ENCODE measurements at regions not wholly inside any gene's neighbourhood (a gene's known extent, or its start where the extent isn't known, plus 50 kb on each side); places are given as distances from the start of the nearest gene placed in this dataset.

GRCh38 chr5:167961731-167962130, 329.7 kb upstream of the WWC1 start:
- DNase-seq = no peak

DNA sequence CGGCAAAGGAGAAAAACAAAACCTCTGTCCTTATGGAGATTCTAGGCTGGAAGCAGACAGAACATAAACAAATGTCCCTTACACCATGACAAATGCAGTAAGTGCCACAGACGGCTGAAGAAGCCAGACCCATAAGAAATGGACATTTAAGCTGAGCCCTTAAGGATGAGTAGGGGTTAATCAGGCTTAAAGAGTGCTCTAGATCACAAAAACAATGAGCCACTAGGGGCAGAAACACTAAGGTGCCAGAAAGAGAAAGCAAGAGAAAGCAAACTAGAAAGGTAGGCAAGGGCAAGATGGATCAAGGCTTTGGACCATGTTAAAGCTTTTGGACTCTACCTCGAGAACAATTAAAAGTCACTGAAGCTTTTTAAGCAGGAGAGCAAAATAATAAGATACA, 326.9 kb upstream of the WWC1 start:
- no peak for DNase-seq

GRCh38 chr5:167965710-167966109, 325.7 kb upstream of the WWC1 start:
- no peak for DNase-seq

GRCh38 chr5:167966979-167967378, 324.5 kb upstream of the WWC1 start:
- no peak for DNase-seq

- no peak for DNase-seq
Measured at GRCh38 chr5:167967494-167968177, 323.8 kb upstream of the WWC1 start.

DNA sequence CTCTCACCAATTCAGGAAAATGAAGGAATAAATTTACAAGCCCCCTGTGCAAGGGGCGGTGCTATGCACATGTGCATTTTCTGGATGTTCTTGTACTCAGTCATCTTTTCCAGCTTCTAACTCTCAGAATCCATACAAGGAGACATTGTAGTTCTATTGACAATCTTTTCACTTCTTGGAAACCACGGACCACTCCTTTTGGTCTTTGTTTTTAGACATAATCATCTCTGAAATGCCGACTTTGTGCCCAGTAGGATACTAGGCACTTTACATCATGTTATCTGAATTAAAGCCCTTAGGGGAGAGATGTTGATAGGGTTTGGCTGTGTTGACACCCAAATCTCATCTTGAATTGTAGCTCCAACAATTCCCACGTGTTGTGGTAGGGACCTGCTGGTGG, 322.6 kb upstream of the WWC1 start:
- no peak for DNase-seq

DNA sequence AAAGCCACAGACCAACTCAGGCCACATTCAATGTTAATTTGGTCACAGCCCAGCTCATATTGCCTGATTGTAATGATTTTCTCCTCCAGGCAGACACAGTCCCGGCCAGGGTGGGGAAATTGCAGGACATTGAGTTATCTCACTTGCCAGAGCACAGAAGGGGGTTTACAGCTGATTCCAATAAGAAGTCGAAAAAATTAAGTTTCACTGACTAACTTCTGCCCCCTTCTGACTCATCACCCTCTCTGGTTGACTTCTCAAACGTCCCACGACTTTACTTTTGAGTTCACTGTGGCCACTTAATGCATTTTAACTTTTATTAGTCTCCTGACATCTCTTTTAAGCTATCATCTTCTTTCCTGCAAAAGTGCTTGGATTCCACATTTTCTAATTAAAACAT, 321.4 kb upstream of the WWC1 start:
- DNase-seq = no peak

DNA sequence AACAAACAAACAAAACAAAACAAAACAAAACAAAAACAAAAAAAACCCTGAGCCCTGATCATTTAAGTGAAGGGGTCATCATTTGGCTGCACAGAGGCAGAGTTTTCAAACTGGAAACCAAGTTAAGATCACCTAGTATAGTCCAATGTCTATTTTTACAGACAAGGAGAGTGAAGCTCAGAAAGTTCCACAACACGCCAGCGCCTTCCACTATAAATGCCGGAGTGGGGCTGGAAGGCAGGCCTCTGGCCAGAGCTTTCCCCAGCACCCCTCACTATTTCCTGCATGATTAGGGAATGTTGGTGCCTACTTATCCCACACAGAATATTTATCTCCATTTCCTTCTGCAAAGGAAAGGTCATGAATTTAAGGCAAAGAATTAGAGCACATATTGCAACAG, 319.7 kb upstream of the WWC1 start:
- no peak for DNase-seq

GRCh38 chr5:167973126-167973525, 318.3 kb upstream of the WWC1 start:
- no peak for DNase-seq

GRCh38 chr5:167984951-167985350, 306.5 kb upstream of the WWC1 start:
- no peak for DNase-seq

- no peak for DNase-seq
Measured at GRCh38 chr5:167985373-167985772, 306.1 kb upstream of the WWC1 start.

GRCh38 chr5:167987490-167988280, 303.8 kb upstream of the WWC1 start:
- no peak for DNase-seq

GRCh38 chr5:167992868-167993267, 298.6 kb upstream of the WWC1 start:
- DNase-seq = no peak

- DNase-seq = no peak
Measured at GRCh38 chr5:167993771-167994170, 297.7 kb upstream of the WWC1 start.

- DNase-seq = no peak
Measured at GRCh38 chr5:167995844-167996425, 295.5 kb upstream of the WWC1 start.

- DNase-seq = no peak
Measured at GRCh38 chr5:167998148-167998767, 293.2 kb upstream of the WWC1 start.

DNA sequence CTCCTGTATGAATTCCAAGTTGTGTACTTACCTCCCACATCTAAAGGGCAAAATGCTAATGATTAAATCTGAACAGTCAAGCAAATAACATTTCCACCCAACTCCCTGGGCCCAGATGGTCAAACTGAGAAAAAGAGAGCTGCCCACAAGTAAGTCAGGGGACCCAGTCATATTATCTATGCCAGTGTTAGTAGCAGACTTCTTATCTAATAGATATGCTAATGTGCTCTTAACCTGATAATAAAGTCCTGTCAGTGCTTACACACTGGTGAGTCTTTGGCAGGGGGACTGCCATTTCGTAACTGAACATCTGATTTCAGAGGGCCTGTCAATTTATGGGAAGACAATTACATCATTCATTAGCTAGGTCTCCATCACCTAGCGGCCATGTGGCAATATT, 292.3 kb upstream of the WWC1 start:
- no peak for DNase-seq

DNA sequence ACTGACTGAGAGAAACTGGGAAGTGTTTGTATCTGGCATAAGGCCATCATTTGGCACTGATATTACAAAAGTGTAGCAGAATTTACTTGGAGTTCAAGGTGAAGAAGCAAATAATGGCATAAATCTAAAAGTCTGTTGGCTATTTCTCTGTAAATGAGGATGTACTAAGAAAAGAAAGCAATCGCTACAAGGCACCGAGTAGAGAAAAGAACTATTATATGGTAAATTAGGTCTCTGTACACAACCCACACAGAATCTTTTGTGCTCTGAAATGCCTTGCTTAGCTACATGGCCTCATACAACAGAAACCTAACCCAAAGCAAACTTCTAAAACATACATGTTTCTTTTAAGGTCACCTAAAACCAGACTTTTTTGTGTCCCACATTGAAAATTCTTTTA, 290.1 kb upstream of the WWC1 start:
- no peak for DNase-seq

DNA sequence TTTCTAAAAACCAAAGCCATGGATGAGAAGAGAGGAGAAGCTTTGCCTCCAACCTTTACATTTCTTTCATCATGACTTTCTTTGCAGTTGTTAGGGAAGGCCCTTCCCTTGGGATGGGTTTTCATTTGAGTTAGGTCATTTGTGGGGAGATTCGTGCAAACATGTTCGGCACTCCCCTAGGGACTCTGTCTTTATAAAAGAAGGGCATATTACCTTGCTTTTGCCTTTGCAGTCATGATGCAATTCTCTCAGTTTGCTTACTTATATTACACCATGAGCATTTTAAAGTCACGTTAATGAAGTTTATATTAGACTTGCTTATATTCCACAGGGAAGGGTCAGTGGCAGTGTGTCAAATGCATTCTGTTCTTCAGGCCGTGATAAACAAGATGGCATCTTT, 289.3 kb upstream of the WWC1 start:
- DNase-seq = no peak

DNA sequence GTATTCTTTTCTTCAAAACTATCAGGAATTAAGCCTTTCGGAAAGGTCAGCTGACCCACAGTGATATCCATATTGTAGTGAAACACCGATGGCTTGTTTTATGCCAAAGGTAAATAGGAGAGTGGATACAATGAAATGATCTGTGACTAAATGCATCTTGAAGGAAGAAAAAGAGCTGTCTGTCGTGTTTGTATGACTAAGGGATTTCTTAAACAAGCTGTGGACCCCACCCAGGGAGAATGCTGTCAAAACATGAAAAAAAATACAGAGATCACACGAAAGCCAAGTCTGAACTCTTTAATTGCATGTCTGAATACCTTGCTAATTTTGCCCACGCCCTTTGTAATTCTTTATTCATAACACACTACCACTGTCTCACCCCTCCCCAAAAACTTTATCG, 286.4 kb upstream of the WWC1 start:
- no peak for DNase-seq

DNA sequence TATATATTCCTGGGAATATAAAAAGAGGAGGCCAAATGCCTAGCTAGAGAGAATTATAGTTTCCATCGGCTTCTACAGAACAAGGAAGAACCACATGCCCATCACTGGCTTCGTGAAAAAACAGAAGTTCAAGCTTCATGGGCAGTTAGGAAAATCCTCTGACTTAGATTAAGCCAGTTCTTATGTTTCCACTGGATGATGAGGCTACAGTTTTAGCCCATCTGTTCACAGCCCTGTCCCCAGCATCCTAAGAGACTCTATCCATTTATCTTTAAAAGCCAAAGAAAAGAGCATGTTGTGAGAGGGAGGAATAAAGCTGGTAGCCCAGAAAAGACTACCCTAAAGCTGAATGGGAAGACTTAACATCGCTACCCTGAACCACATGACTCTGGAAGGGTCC, 285.5 kb upstream of the WWC1 start:
- DNase-seq = no peak

DNA sequence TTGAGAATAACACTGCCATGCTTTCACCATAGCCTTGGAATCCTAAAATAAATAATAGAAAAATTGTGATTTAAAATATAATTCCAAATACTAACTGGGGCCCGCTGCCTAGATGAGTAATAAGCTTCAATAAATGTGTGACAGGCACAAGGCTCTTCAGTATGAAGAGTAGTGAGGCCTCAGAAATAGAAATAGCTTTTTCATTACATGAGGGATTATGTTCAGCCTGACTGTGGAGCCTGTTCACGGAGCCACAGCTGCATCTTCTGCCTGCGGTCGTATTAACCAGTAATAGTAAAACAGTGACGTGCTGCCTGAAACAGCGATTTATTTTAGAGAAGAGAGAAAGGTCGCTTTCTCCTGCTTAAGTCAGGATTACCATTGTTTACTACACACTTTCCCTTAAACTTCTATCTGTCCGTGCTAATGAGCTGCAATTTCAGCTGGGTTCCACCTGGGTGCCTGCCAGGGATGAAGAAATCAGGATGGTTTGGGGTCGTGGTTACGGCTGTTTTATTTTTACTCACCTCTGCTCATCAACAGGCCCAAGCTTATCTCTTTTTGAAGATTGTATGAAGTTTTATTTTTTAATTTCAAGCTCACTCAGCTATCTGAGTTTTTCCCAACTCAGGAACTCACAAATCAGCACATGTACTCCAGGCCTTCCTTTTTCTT, 284.9 kb upstream of the WWC1 start:
- DNase-seq = no peak

- DNase-seq = no peak
Measured at GRCh38 chr5:168007286-168007685, 284.2 kb upstream of the WWC1 start.
